Activated naive CD8-positive, alpha-beta T cell (primary cell): ENCODE measurements at regions not wholly inside any gene's neighbourhood (a gene's known extent, or its start where the extent isn't known, plus 50 kb on each side); places are given as distances from the start of the nearest gene placed in this dataset.
"Not testable (repeated sequence)": the region's sequence is repeated elsewhere in the genome, so short reads cannot be mapped to it uniquely, and the experiment has no call there.

Experiments used
- H3K27ac Mint-ChIP-seq: one replicate; pipeline ENCODE4 v1.8.0; 2021; ENCODE audit warnings: mixed read lengths
- H3K27me3 Mint-ChIP-seq: one replicate; pipeline ENCODE4 v1.8.0; 2021; ENCODE audit warnings: mixed read lengths
- H3K36me3 Mint-ChIP-seq: one replicate; pipeline ENCODE4 v1.8.0; 2021; ENCODE audit warnings: mixed read lengths
- H3K4me1 Mint-ChIP-seq: one replicate; pipeline ENCODE4 v1.8.0; 2021; ENCODE audit warnings: low read depth, mixed read lengths
- H3K4me3 Mint-ChIP-seq: one replicate; pipeline ENCODE4 v1.8.0; 2021; ENCODE audit warnings: mild to moderate bottlenecking, mixed read lengths
- H3K9me3 Mint-ChIP-seq: one replicate; pipeline ENCODE4 v1.8.0; 2021; ENCODE audit warnings: low read depth, mixed read lengths

GRCh38 chr10:45199205-45199740 is 116.1 kb downstream of the OR13A1 start:
- Mint-ChIP-seq H3K9me3 (no peaks in the 10 kb centered on the region), H3K4me1 (no peaks in the 10 kb centered on the region), H3K27ac (no peak overlapping the region), H3K27me3 (no peaks in the 10 kb centered on the region), H3K4me3 (no peak overlapping the region), H3K36me3 (no peaks in the 10 kb centered on the region)

GRCh38 chr10:45201271-45201670 is 114.1 kb downstream of the OR13A1 start:
- H3K27ac Mint-ChIP-seq = no peak overlapping the region
- no peaks in the 10 kb centered on the region for H3K4me1 Mint-ChIP-seq
- no peak overlapping the region for H3K4me3 Mint-ChIP-seq
- no peaks in the 10 kb centered on the region for H3K9me3 Mint-ChIP-seq
- H3K36me3 Mint-ChIP-seq = no peaks in the 10 kb centered on the region
- no peaks in the 10 kb centered on the region for H3K27me3 Mint-ChIP-seq

- no peaks in the 10 kb centered on the region for H3K36me3 Mint-ChIP-seq
- H3K9me3 Mint-ChIP-seq = no peaks in the 10 kb centered on the region
- H3K4me1 Mint-ChIP-seq = no peaks in the 10 kb centered on the region
- no peak overlapping the region for H3K27ac Mint-ChIP-seq
- H3K27me3 Mint-ChIP-seq = peaks cover 1% of the 10 kb centered on the region
- H3K4me3 Mint-ChIP-seq = no peak overlapping the region
Observed at GRCh38 chr10:45202242-45202641, 113.2 kb downstream of the OR13A1 start.

GRCh38 chr10:45204954-45205775 is 110.2 kb downstream of the OR13A1 start:
- H3K4me1 Mint-ChIP-seq = no peaks in the 10 kb centered on the region
- H3K4me3 Mint-ChIP-seq = no peak overlapping the region
- H3K9me3 Mint-ChIP-seq = no peaks in the 10 kb centered on the region
- H3K27me3 Mint-ChIP-seq = peaks cover 17% of the 10 kb centered on the region
- peaks cover 3% of the 10 kb centered on the region for H3K36me3 Mint-ChIP-seq
- no peak overlapping the region for H3K27ac Mint-ChIP-seq

GRCh38 chr10:45209888-45210287 is 105.5 kb downstream of the OR13A1 start:
- H3K4me1 Mint-ChIP-seq = no peaks in the 10 kb centered on the region
- H3K9me3 Mint-ChIP-seq = no peaks in the 10 kb centered on the region
- H3K4me3 Mint-ChIP-seq = no peak overlapping the region

GRCh38 chr10:45211576-45211975 is 103.8 kb downstream of the OR13A1 start:
- H3K27ac Mint-ChIP-seq = no peak overlapping the region
- H3K36me3 Mint-ChIP-seq = peaks cover 3% of the 10 kb centered on the region
- H3K9me3 Mint-ChIP-seq = no peaks in the 10 kb centered on the region
- no peak overlapping the region for H3K4me3 Mint-ChIP-seq
- peaks cover 16% of the 10 kb centered on the region for H3K27me3 Mint-ChIP-seq
- no peaks in the 10 kb centered on the region for H3K4me1 Mint-ChIP-seq

More at GRCh38 chr10:45209888-45210287, 105.5 kb downstream of the OR13A1 start:
- Mint-ChIP-seq H3K27ac (no peak overlapping the region), H3K27me3 (peaks cover 17% of the 10 kb centered on the region), H3K36me3 (peaks cover 3% of the 10 kb centered on the region)

- H3K36me3 Mint-ChIP-seq = no peaks in the 10 kb centered on the region
- H3K9me3 Mint-ChIP-seq = no peaks in the 10 kb centered on the region
- H3K4me3 Mint-ChIP-seq = no peak overlapping the region
- no peak overlapping the region for H3K27ac Mint-ChIP-seq
- no peaks in the 10 kb centered on the region for H3K27me3 Mint-ChIP-seq
- H3K4me1 Mint-ChIP-seq = no peaks in the 10 kb centered on the region
Observed at GRCh38 chr10:45219416-45219815, 96.0 kb downstream of the OR13A1 start.

GRCh38 chr10:45220931-45221330 is 94.5 kb downstream of the OR13A1 start:
- Mint-ChIP-seq H3K9me3 (no peaks in the 10 kb centered on the region), H3K36me3 (no peaks in the 10 kb centered on the region), H3K4me3 (no peak overlapping the region), H3K4me1 (no peaks in the 10 kb centered on the region), H3K27me3 (no peaks in the 10 kb centered on the region), H3K27ac (no peak overlapping the region)

- H3K36me3 Mint-ChIP-seq = peaks cover 3% of the 10 kb centered on the region
- H3K4me1 Mint-ChIP-seq = no peaks in the 10 kb centered on the region
- H3K27me3 Mint-ChIP-seq = peaks cover 10% of the 10 kb centered on the region
- no peak overlapping the region for H3K4me3 Mint-ChIP-seq
- H3K27ac Mint-ChIP-seq = no peak overlapping the region
- peaks cover 3% of the 10 kb centered on the region for H3K9me3 Mint-ChIP-seq
Observed at GRCh38 chr10:45224219-45224841, 91.1 kb downstream of the OR13A1 start.

- Mint-ChIP-seq H3K36me3 (peaks cover 4% of the 10 kb centered on the region), H3K4me3 (no peak overlapping the region), H3K27ac (no peak overlapping the region), H3K27me3 (peaks cover 10% of the 10 kb centered on the region), H3K9me3 (peaks cover 15% of the 10 kb centered on the region), H3K4me1 (no peaks in the 10 kb centered on the region)
Observed at GRCh38 chr10:45227042-45227441, 88.4 kb downstream of the OR13A1 start.

- Mint-ChIP-seq H3K4me3 (no peak overlapping the region), H3K27ac (no peak overlapping the region), H3K4me1 (no peaks in the 10 kb centered on the region), H3K36me3 (peaks cover 4% of the 10 kb centered on the region), H3K27me3 (peaks cover 10% of the 10 kb centered on the region), H3K9me3 (peaks cover 15% of the 10 kb centered on the region)
Observed at GRCh38 chr10:45227456-45227855, 88.0 kb downstream of the OR13A1 start.

- Mint-ChIP-seq H3K4me3 (no peak overlapping the region), H3K9me3 (peaks cover 15% of the 10 kb centered on the region), H3K27me3 (peaks cover 10% of the 10 kb centered on the region), H3K27ac (no peak overlapping the region), H3K36me3 (peaks cover 4% of the 10 kb centered on the region), H3K4me1 (no peaks in the 10 kb centered on the region)
Observed at GRCh38 chr10:45229823-45230222, 85.6 kb downstream of the OR13A1 start.

GRCh38 chr10:45235260-45235769 is 80.1 kb downstream of the OR13A1 start:
- H3K4me1 Mint-ChIP-seq = peaks cover 11% of the 10 kb centered on the region
- H3K36me3 Mint-ChIP-seq, H3K27me3 Mint-ChIP-seq, H3K27ac Mint-ChIP-seq, H3K9me3 Mint-ChIP-seq, H3K4me3 Mint-ChIP-seq: not testable (repeated sequence)

GRCh38 chr10:45235798-45236220 is 79.6 kb downstream of the OR13A1 start:
- no peaks in the 10 kb centered on the region for H3K36me3 Mint-ChIP-seq

GRCh38 chr10:45238896-45239295 is 76.5 kb downstream of the OR13A1 start:
- no peaks in the 10 kb centered on the region for H3K9me3 Mint-ChIP-seq
- no peak overlapping the region for H3K27ac Mint-ChIP-seq
- no peaks in the 10 kb centered on the region for H3K36me3 Mint-ChIP-seq
- H3K27me3 Mint-ChIP-seq = peaks cover 1% of the 10 kb centered on the region
- no peak overlapping the region for H3K4me3 Mint-ChIP-seq
- H3K4me1 Mint-ChIP-seq = peaks cover 24% of the 10 kb centered on the region

More at GRCh38 chr10:45235798-45236220, 79.6 kb downstream of the OR13A1 start:
- Mint-ChIP-seq H3K27me3 (peaks cover 1% of the 10 kb centered on the region), H3K9me3 (no peaks in the 10 kb centered on the region), H3K27ac (no peak overlapping the region), H3K4me3 (no peak overlapping the region), H3K4me1 (peaks cover 11% of the 10 kb centered on the region)
